Germinal center (tissue), 1 donor: ENCODE measurements at regions not wholly inside any gene's neighbourhood (a gene's known extent, or its start where the extent isn't known, plus 50 kb on each side); places are given as distances from the start of the nearest gene placed in this dataset.

ENCODE experiments used
- DNase-seq: peaks from one replicate; pipeline ENCODE4 v3.0.0; 2012; ENCODE audit warnings: mixed read lengths, low spot score

GRCh38 chr2:118321432-118322105 is 233.3 kb downstream of the INSIG2 start:
- DNase-seq = no peak

- DNase-seq = no peak
These were observed 232.4 kb downstream of the INSIG2 start for GRCh38 chr2:118320658-118321057.

GRCh38 chr2:118320196-118320595 is 231.9 kb downstream of the INSIG2 start:
- DNase-seq = no peak

- no peak for DNase-seq
These were observed 231.0 kb downstream of the INSIG2 start for GRCh38 chr2:118319271-118319684.

- DNase-seq = no peak
These were observed 227.3 kb downstream of the INSIG2 start for GRCh38 chr2:118315606-118316005.

GRCh38 chr2:118312969-118313756 is 224.9 kb downstream of the INSIG2 start:
- no peak for DNase-seq

GRCh38 chr2:118310681-118311429 is 222.6 kb downstream of the INSIG2 start:
- no peak for DNase-seq

- DNase-seq = peak; percentile 69
These were observed 221.8 kb downstream of the INSIG2 start for GRCh38 chr2:118309946-118310680.

GRCh38 chr2:118309257-118309945 is 221.1 kb downstream of the INSIG2 start:
- DNase-seq = no peak

GRCh38 chr2:118307864-118308263 is 219.6 kb downstream of the INSIG2 start:
- DNase-seq = no peak

GRCh38 chr2:118301248-118301647 is 213.0 kb downstream of the INSIG2 start:
- DNase-seq = no peak

- no peak for DNase-seq
These were observed 212.6 kb downstream of the INSIG2 start for GRCh38 chr2:118300832-118301231.

GRCh38 chr2:118296663-118297062 is 208.4 kb downstream of the INSIG2 start:
- no peak for DNase-seq

- DNase-seq = no peak
These were observed 207.5 kb downstream of the INSIG2 start for GRCh38 chr2:118295592-118296390.

- DNase-seq = no peak
These were observed 205.8 kb downstream of the INSIG2 start for GRCh38 chr2:118294063-118294462.

- DNase-seq = no peak
These were observed 204.7 kb downstream of the INSIG2 start for GRCh38 chr2:118292991-118293390.

GRCh38 chr2:118291251-118291880 is 203.1 kb downstream of the INSIG2 start:
- no peak for DNase-seq

GRCh38 chr2:118290411-118291250 is 202.4 kb downstream of the INSIG2 start:
- no peak for DNase-seq

GRCh38 chr2:118279005-118279404 is 190.7 kb downstream of the INSIG2 start:
- DNase-seq = no peak
